Endothelial cell of umbilical vein (primary cell): ENCODE measurements at regions not wholly inside any gene's neighbourhood (a gene's known extent, or its start where the extent isn't known, plus 50 kb on each side); places are given as distances from the start of the nearest gene placed in this dataset.

Experiments used
- BruUV-seq: library from RNA; stranded (reverse); fragments of 400-500 nt; replicated peaks from 2 replicates; lab custom pipeline; 2021; lab: Mats Ljungman, UMichigan
- CTCF ChIA-PET: fragments of 300-600, 350-600 bp; sonication (Branson Sonifier 250); formaldehyde crosslinking; loops from one replicate; lab custom pipeline; 2021; ENCODE audit warnings: antibody characterized with exemption, inconsistent platforms; lab: Charles Lee
- POLR2A ChIA-PET: fragments of 300-600, 350-600 bp; sonication (Branson Sonifier 250); formaldehyde crosslinking; loops from one replicate; lab custom pipeline; 2021; ENCODE audit warnings: antibody characterized with exemption, inconsistent platforms; lab: Charles Lee
- DNase-seq: peaks from one replicate; pipeline ENCODE4 v3.0.0-alpha.2; 2011; ENCODE audit warnings: low read depth, low spot score
- FAIRE-seq: peaks from 2 replicates; lab custom pipeline; 2011; peaks lifted over from hg19 to GRCh38; lab: Jason Lieb, UNC
- H2AFZ ChIP-seq: 2 replicates; pipeline ENCODE4 v1.6.0; 2012; ENCODE audit warnings: low read depth, low read length, control low read depth, inconsistent platforms
- H3K27ac ChIP-seq: 2 replicates; pipeline ENCODE4 v1.5.1; 2011; ENCODE audit warnings: low read depth, mild to moderate bottlenecking, control low read depth, low read length, moderate library complexity; ENCODE audit not compliant: insufficient read depth
- H3K27me3 ChIP-seq, 2 experiments: 2 replicates each; pipeline versions ENCODE4 v1.6.0 to v1.6.1; 2011; ENCODE audit warnings: low read length in 2 of 2, mixed read lengths in 1 of 2; ENCODE audit not compliant: control insufficient read depth in 2 of 2, insufficient read depth in 2 of 2
- H3K36me3 ChIP-seq, 2 experiments: 2 replicates in 1 of 2; 3 replicates in 1 of 2; pipeline ENCODE4 v1.5.1; 2011; ENCODE audit warnings: low read length in 2 of 2, mild to moderate bottlenecking in 1 of 2, moderate library complexity in 1 of 2; ENCODE audit not compliant: control insufficient read depth in 2 of 2, insufficient read depth in 2 of 2; ENCODE audit errors: extremely low read depth in 1 of 2
- H3K4me1 ChIP-seq: 3 replicates; pipeline ENCODE4 v1.5.1; 2011; ENCODE audit warnings: mild to moderate bottlenecking, low read length; ENCODE audit not compliant: control insufficient read depth, insufficient read depth; ENCODE audit errors: extremely low read depth
- H3K4me2 ChIP-seq: 2 replicates; pipeline ENCODE4 v1.6.1; 2011; ENCODE audit warnings: low read length, control low read depth, mixed read lengths; ENCODE audit not compliant: insufficient read depth
- H3K4me3 ChIP-seq, 3 experiments: fragments of 200-600 bp in 1 of 3; sonication (generic), shearing (Covaris generic) in 1 of 3; replicated peaks in 1 of 3; 2 replicates each; pipeline ENCODE4 v1.5.1; 2011 to 2016; ENCODE audit warnings: control low read depth in 3 of 3, low read length in 3 of 3, mild to moderate bottlenecking in 2 of 3, inconsistent platforms in 1 of 3, low read depth in 1 of 3, moderate library complexity in 1 of 3; ENCODE audit not compliant: insufficient read depth in 1 of 3
- H3K79me2 ChIP-seq: 2 replicates; pipeline ENCODE4 v1.6.0; 2012; ENCODE audit warnings: low read length, inconsistent platforms; ENCODE audit not compliant: control insufficient read depth, insufficient read depth
- H3K9ac ChIP-seq: replicated peaks from 2 replicates; pipeline ENCODE3; 2011; ENCODE audit warnings: low read length, control low read depth; ENCODE audit not compliant: insufficient read depth; ENCODE audit errors: extremely low read depth
- H3K9me1 ChIP-seq: replicated peaks from 3 replicates; pipeline ENCODE4 v1.6.0; 2011; ENCODE audit warnings: mild to moderate bottlenecking, low read length; ENCODE audit not compliant: control insufficient read depth, insufficient read depth; ENCODE audit errors: extremely low read depth
- H3K9me3 ChIP-seq: replicated peaks from 2 replicates; pipeline ENCODE4 v1.5.1; 2012; ENCODE audit warnings: low read length, inconsistent platforms; ENCODE audit not compliant: control insufficient read depth, insufficient read depth
- H4K20me1 ChIP-seq: replicated peaks from 2 replicates; pipeline ENCODE3; 2011; ENCODE audit warnings: mild to moderate bottlenecking, low read length; ENCODE audit not compliant: control insufficient read depth, insufficient read depth; ENCODE audit errors: extremely low read depth
- EZH2 ChIP-seq: IDR thresholded peaks from 2 replicates; pipeline ENCODE4 v1.6.1; 2012; ENCODE audit warnings: borderline replicate concordance, low read depth, mild to moderate bottlenecking, moderate library complexity, low read length, inconsistent platforms; ENCODE audit not compliant: severe bottlenecking
- FOS ChIP-seq: IDR thresholded peaks from 2 replicates; pipeline ENCODE4 v1.6.1; 2011; ENCODE audit warnings: mild to moderate bottlenecking, low read length, moderate library complexity, borderline replicate concordance; ENCODE audit not compliant: insufficient read depth
- GATA2 ChIP-seq: IDR thresholded peaks from 2 replicates; pipeline ENCODE4 v1.7.0; 2011; ENCODE audit warnings: low read depth, mild to moderate bottlenecking, moderate library complexity, mixed read lengths, low read length; ENCODE audit not compliant: insufficient read length, insufficient read depth
- JUN ChIP-seq: IDR thresholded peaks from 2 replicates; pipeline ENCODE4 v1.6.1; 2011; ENCODE audit warnings: borderline replicate concordance, low read depth; ENCODE audit not compliant: insufficient read length, insufficient read depth
- MYC ChIP-seq: IDR thresholded peaks from one replicate; pipeline ENCODE4 v1.6.1; 2011; ENCODE audit warnings: mild to moderate bottlenecking, low read depth, low read length
- POLR2A ChIP-seq: IDR thresholded peaks from 2 replicates; pipeline ENCODE4 v1.6.1; 2012; ENCODE audit warnings: low read depth, mild to moderate bottlenecking, control low read depth, low read length
- POLR2AphosphoS5 ChIP-seq: IDR thresholded peaks from 2 replicates; pipeline ENCODE4 v1.6.1; 2012; ENCODE audit warnings: low read depth, mild to moderate bottlenecking, control low read depth, low read length, moderate library complexity; ENCODE audit not compliant: insufficient read depth
- dilution Hi-C: fragments of 300-500 bp; cut with MboI; formaldehyde crosslinking; loops from one replicate; pipeline ENCODE4 v1.15.0; 2019; ENCODE audit warnings: low sequenced_read_pairs; ENCODE audit not compliant: extremely low pct_ligation_motif_present
- intact Hi-C: fragments of 100-400 bp; cut with micrococcal nuclease; formaldehyde crosslinking; loops from one replicate; pipeline ENCODE4 v1.10.0; 2022
- TF ChIP-seq, protein P1 (sequence below): IDR thresholded peaks from 2 replicates; pipeline ENCODE4 v1.6.1; 2011; ENCODE audit not compliant: insufficient read depth, insufficient read length
- TF ChIP-seq, protein P2 (sequence below), 2 donors: IDR thresholded peaks; 1 replicate in 1 of 2; 2 replicates in 1 of 2; pipeline ENCODE4 v1.5.1; 2011; ENCODE audit warnings: low read length in 2 of 2, mild to moderate bottlenecking in 2 of 2, moderate library complexity in 2 of 2, control low read depth in 1 of 2, inconsistent platforms in 1 of 2, low read depth in 1 of 2; ENCODE audit not compliant: insufficient read depth in 1 of 2; ENCODE audit errors: extremely low read depth in 1 of 2

DNA sequence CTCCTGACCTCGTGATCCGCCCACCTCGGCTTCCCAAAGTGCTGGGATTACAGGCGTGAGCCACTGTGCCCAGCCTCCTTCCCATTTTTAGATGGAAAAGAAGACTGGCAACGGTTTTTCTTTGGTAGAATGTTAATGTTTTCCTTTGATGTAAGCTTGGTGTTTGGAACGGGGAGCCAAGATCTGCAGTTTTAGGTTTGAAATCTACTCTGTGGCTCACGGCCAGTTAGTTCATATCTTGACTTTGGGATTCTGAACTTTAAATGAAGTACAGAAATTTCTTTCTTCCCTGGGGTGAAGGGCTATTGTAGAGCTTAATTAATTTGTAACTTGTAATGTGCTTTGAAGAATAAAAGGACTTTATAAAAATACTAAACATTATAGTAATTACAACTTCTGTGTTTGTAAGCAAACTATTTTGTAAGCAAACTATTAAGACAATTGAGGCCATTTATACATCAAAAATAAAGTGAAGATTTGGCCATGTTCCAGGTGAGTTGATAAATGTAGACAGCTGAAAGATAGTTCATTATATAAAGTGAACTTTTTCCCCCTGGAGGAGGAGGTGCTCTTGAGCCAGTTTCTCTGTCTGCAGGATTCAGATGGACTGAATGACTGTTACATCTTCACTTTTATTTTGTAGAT lies 117.1 kb upstream of the TUT7 start:
- H3K79me2 ChIP-seq, result no peaks in the 10 kb centered on the region
- H4K20me1 ChIP-seq, result no peaks in the 10 kb centered on the region
- H3K9ac ChIP-seq, result no peak overlapping the region
- no peaks in the 10 kb centered on the region for H3K9me3 ChIP-seq
- H3K4me3 ChIP-seq, result no peak overlapping the region
- TF ChIP-seq, protein P1, sequence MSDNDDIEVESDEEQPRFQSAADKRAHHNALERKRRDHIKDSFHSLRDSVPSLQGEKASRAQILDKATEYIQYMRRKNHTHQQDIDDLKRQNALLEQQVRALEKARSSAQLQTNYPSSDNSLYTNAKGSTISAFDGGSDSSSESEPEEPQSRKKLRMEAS, result no peak
- TF ChIP-seq FOS (no peak), MYC (no peak), GATA2 (no peak), POLR2A (no peak), EZH2 (no peak), POLR2AphosphoS5 (no peak), JUN (no peak)
- TF ChIP-seq, protein P2, sequence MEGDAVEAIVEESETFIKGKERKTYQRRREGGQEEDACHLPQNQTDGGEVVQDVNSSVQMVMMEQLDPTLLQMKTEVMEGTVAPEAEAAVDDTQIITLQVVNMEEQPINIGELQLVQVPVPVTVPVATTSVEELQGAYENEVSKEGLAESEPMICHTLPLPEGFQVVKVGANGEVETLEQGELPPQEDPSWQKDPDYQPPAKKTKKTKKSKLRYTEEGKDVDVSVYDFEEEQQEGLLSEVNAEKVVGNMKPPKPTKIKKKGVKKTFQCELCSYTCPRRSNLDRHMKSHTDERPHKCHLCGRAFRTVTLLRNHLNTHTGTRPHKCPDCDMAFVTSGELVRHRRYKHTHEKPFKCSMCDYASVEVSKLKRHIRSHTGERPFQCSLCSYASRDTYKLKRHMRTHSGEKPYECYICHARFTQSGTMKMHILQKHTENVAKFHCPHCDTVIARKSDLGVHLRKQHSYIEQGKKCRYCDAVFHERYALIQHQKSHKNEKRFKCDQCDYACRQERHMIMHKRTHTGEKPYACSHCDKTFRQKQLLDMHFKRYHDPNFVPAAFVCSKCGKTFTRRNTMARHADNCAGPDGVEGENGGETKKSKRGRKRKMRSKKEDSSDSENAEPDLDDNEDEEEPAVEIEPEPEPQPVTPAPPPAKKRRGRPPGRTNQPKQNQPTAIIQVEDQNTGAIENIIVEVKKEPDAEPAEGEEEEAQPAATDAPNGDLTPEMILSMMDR (IDR thresholded peaks at IDR 0.05; ENCODE audit: extremely low read depth in 1 of 2, insufficient read depth in 1 of 2, low read depth in 1 of 2, low read length in 2 of 2), result no peak
- ChIA-PET POLR2A (no interaction called here), CTCF (interaction anchor here (0.7 kb wide), 1 partner anchor 1286 kb away, joined by 4 read pairs; no protein-coding TSS in a partner anchor)
- no peaks in the 10 kb centered on the region for H3K27me3 ChIP-seq
- H3K9me1 ChIP-seq, result no peaks in the 10 kb centered on the region
- no peaks in the 10 kb centered on the region for H3K4me1 ChIP-seq
- H2AFZ ChIP-seq, result no peak overlapping the region
- intact Hi-C loops (no loop called here), dilution Hi-C loops (no loop called here)
- FAIRE-seq (no peak), DNase-seq (no peak)
- no peak overlapping the region for H3K4me2 ChIP-seq
- no TSS peak for BruUV-seq
- no peaks in the 10 kb centered on the region for H3K36me3 ChIP-seq
- no peak overlapping the region for H3K27ac ChIP-seq
